HG03558 (cell line): ENCODE measurements at regions not wholly inside any gene's neighbourhood (a gene's known extent, or its start where the extent isn't known, plus 50 kb on each side); places are given as distances from the start of the nearest gene placed in this dataset.

Source experiments
- ATAC-seq: cut with Tn5 transposase; IDR thresholded peaks from one replicate; pipeline ENCODE4 v1.9.1; 2021; ENCODE audit warnings: moderate number of reproducible peaks; ENCODE audit not compliant: unreplicated experiment; ENCODE audit errors: extremely low read depth

DNA sequence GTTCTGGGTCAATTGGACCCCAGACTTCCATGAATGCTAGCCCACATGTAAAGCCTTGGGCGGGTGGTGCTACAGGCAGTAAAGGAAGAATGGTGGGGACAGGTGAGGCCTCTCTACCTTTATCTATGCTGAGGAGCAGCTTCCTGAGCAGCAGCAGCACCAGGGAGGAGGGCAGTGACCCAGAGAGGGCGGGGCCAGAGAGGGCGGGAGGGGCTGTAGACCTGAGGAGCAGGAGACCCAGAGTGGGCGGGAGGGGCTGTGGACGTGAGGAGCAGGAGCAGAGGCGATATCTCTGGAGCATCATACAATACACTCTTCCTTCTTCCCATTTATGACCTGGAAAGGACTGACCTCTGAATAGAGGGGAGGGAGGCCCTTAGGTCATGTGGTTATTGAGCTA lies 165.9 kb downstream of the MTRR start:
- no peak for ATAC-seq

DNA sequence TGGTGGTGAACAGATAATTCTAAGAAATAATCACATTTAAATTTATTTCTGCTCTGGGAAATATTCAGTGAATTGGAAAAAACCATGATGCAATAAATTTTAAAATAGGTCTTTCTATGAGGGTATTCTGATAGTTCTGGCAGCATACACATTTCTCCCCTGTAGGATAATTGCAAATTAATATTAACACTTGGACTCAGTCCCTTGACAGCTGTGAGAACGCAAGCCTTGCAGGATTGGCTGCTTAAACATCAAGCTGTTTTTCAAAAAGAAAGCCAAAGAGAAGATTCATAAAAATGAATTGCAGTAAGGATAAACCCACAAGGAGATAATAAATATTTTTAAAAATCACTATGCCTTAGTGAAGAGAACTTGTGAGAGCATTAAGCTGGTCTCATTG lies 180.0 kb downstream of the MTRR start:
- no peak for ATAC-seq

DNA sequence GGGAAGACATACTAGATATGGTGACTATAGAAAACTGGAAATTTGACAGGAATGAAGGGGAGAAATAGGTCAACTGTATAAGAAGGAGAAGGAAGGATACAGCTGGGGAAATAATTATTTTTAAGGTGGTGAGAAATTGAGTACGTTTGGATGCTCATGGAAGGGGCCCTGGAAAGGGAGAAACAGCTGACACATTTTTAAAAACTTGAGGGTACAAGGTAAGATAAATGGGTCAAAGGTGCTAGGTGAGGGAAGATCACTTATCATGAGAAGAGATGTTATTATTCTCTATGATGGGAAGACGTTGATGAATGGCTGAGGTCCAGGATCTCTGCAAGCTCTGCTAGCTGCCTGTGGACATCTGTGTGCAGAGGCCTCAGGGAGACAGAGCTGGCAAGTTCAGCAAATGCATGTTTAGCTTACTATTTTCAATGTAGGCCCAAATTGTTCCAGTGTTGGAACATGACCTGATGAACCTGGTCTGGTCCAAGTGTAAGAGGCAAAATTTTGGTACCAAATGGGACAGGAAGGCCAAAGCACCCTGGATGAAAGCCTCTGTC lies 181.7 kb downstream of the MTRR start:
- ATAC-seq, result no peak

DNA sequence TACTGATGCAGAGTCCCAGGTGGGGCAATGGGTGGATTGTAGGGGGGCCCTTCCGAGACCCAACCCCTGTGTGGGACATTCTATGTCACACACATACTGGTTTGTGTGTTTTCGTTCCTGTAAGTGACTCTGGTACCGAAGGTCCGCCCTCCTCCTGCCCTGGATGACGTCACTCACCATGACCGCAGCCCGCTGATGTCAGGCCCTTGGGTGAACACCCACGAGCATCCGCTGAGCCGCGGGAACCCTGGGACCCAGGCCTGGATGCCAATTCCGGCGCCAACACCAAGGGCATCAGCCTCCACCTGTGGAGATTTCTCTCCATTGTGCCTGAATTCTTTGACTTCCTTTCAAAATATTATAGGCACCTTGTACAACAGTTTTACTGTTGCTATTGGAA lies 184.3 kb downstream of the MTRR start:
- no peak for ATAC-seq

DNA sequence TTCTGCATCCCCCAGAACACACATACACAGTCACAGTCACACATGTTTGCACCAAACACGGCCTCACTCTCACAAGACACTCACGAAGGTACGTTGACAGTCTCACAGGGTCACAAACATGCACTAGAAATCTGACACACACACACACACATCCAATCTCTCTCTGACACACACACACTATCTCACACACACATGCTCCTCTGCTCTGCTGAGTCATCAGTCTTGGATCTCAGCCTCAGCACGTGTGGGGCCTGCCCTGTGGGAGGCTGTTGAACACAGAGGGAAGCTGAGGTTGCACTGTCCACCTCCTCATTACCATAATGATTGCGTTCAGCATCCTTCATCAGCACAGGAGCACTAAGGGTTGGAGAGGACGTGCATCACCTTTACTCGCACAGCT lies 188.8 kb downstream of the MTRR start:
- no peak for ATAC-seq

DNA sequence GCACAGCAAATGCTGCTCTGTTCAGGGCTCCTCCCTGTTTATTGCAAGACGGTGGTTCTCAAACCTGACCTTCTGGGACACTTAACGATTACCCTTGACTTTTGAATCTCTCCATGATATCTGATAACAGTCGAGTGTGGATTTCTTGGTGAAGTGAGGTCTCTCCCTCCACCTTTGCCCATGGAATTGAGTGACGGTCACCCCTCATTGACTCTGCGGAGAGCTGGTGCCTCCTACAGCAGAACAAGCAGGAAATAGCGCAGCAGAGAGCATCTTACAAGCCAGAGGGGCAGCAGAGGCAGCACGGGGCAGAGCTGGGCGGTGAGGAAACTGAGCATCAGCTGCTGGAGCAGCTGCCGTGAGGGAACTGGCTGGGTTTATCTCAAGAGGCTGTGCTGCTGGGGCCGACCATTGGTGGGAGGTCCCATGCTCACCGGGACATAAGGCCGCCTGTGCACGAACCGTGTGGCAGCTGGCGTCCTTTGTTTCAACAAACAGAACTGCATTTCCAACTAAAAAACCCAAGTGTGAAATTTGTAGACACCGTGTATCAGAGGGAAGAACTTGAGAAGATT lies 189.8 kb downstream of the MTRR start:
- ATAC-seq, result no peak

DNA sequence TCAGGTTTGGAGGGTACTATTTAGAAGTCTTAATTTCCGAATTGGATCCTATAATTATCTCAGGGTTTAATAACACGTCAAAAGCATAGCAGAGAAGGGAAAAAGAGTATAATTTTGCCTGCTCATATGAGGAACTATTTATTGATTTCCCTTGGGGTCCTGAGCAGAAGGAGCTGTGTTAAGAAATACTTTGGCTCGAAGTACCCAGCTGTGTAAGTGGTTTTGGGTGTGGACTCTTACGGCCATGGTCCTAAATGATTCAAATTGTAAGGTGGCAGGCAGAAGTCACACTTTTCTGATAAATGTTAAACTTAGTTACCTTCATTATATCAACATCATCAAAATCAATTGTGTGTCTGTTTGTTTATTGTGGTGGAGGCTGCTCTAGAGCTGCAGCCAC lies 190.4 kb downstream of the MTRR start:
- ATAC-seq, result no peak

DNA sequence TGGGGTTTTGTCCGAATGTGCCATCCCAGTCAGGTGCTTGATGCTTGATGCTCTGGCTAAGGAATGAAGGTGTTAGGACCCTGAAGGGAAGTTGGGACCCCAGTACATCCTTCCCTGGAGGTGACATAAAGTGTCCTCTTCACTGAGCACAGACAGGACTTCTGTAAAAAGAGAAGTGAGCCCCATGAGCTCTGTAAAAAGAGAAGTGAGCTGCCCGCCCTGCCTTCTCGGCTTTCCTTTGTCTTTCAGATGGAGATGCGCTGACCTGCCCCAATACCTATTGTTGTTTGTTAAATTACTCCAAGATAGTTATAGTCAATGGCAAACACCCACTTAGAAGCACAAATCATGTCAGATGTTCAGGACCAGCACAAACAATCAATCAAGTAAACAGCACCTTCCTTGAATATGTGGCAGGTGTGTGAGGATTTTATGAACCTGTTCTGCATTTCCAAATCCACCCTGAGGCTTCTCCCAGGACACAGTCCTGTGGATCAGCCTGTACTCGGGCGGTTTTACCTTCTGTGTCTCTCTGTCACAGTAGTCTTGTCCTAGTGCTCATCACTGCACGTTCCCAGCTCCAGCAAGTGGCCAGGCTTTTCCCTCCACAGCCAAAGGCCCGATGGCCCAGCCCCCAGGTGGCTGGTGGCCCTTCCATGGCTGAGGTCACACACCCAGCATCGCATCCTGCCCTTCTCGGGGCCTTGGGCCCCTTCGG lies 191.4 kb downstream of the MTRR start:
- no peak for ATAC-seq

DNA sequence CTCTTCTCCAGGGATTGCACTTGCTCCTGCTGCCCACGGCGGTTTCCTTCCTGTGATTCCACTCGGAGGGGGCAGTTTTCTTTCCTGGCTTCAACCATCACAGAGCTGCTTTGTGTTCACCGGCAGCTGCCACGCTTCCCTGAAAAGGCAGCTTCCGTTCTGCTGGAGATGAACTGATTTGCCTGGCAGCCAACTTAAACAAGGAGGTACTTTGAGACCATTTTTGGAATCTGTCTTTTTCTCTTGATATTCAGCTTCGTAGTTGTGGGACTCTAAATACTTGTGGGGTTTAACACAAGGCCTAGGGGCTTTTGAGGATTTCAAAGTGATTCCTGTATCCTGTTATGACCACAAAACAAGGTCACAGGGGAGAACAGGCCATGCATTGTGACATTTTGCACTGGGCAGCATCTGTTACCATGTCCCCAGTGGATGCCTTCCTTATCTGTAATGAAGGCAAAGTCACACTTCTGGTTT lies 192.0 kb downstream of the MTRR start:
- no peak for ATAC-seq

DNA sequence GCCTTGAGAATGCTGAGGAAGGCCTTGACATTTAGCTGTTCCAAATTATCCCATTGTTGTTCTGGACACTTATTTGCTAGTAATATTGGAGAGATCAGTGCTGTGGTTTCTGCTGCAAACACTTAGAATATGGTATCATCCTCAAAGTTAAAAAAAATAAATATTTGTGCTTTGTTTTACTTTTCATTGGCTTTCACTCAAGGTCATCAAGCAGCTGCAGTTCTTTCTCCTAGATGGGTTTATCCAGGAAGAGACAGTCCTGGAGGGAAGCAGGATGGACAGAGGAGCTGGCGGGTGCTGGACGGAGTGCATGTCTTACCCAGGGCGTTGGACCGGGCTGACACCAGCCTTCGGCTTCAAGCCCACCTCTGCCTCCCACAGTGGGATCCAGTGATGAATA lies 193.6 kb downstream of the MTRR start:
- ATAC-seq, result no peak

DNA sequence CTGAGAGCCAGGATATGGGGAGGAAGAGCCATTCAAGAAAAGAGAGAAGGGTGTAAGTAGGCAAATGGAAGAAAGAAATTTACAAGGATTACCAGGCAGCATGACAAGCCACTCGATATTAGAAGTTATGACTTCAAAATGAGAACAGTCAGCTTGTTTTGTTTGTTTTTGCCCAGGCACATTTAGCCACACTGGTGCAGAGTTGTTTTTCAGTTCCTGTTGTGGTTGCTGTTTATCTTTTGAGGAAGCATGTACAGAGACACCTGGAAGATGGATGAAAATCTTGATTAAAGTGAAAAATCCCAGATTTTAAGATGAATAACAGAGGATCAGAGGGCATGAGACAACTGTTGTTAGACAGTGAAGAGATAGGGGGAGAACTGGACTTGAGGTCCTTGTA lies 199.1 kb downstream of the MTRR start:
- ATAC-seq, result no peak

DNA sequence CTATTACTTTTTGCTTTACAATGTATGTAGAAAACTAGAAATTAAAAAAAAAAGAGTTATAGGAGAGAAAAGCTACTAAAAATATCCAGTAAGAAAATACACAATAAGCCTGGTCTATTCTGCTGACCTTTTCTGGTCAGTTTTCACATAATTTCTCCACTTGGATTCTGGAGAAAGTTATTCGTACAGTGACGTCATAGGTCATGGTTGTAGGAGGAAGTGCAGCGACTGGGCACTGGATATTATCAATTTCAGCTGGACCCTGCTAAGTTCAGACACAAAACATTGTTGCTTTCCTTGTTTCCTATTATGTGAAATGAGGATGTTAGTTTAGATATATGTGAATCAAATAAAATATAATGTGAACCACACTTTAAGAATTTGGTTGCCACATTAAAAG lies 201.2 kb downstream of the MTRR start:
- no peak for ATAC-seq

DNA sequence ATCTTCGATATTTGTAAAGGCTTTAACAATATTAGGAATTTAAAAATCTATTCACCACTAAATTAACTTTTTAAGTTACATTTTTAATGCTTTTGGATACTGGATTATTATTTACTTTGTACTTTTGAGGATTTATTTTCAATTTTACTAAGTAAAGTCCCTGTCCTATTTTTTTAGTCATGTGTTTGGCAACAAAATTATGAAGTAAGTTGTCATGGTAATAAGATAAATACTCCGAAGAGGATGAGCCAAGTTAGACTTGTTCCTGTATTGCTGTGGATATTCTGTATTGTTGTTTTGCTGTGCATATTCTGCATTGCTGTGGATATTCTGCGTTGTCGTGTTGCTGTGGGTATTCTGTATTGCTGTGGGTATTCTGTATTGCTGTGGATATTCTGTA lies 210.1 kb downstream of the MTRR start:
- no peak for ATAC-seq

DNA sequence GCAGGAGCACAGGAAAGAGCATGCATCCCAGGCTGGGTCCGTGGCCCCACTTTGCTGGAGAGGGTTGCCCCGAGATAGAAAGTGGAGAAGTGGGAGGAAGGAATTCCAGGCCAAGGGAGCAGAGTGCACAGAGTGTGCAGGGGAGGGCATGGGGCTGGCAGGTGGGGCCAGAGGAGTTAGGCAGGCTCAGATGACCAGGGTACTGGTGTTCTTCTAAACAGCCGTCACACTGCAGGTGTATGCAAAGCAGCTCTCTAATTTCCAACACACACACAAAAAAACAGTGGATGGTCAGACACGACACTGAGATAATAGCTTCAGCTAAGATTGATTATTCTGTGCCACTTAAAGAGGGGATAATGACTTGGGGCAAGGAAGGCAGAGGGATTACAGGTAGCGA lies 212.2 kb downstream of the MTRR start:
- no peak for ATAC-seq

DNA sequence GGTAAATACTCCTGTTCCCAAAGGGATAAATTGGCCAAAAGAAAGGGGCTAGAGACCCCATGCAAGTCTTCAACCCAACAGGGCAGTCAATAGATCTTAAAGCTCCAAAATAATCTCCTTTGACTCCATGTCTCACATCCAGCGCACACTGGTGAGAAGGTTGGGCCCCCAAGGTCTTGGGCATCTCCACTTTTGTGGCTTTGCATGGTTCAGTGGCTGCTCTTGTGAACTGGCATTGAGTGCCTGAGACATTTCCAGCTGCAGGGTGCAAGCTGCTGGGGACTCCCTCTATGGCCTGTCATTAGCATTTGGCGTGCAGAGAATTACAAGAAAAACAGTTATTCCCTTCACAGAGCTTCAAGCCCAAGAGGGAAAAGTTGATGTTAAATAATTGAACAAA lies 224.7 kb downstream of the MTRR start:
- ATAC-seq, result no peak

DNA sequence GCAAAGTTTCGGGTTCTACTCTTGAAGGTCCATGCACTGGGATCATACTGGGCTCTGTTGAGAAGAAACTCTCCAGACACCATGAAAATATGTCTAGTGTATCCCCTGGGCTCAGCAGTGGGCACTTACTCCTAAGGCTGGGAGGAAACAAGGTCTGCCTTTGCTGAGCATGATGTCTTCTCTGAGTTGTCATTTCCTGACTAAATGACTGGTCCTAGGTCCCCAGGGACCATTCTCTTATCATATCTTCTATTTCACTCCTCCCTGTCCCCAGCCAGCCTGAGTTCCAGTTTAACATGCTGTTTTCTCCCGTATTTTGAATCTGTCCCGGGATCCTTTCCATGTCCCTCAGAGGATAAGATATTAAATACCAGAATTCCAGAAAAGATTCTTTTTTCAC lies 225.4 kb downstream of the MTRR start:
- no peak for ATAC-seq

DNA sequence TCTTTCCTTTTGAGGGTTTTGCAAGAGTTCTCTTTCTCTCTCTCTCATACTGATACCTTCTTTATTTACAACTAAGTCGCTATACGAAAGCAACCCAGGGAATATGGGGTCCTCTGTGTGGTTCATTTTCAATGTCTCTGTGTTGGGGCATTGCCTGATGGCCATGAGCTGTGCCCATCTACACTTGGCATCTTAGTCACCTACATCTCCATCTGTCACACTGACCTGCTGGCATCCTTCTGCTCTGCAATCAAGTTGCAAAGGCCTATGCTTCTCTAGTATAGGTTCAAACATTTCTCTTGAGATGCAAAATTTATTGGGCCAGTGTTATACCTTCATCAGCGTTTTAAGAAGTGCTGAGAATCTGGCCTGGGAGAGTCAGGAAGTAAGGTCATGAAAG lies 228.2 kb downstream of the MTRR start:
- ATAC-seq, result no peak

DNA sequence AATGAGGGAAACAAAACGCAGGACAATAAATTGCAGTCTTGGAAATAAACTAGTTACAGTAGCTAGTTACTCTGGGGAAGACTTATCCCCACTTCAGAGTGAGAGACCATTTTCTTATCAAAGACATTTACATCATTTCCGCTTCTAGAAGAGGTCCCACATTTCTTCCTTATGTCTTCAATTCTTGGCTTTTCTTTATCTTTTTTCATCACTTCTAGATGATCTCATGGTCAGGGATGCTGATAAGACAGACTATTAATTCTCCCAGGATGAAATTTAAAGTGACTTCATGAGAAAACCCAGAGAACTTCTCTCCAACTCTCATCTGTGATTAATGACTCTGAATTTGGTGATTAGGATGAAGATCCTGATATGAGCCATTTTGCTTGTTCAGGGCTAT lies 229.1 kb downstream of the MTRR start:
- ATAC-seq, result no peak

DNA sequence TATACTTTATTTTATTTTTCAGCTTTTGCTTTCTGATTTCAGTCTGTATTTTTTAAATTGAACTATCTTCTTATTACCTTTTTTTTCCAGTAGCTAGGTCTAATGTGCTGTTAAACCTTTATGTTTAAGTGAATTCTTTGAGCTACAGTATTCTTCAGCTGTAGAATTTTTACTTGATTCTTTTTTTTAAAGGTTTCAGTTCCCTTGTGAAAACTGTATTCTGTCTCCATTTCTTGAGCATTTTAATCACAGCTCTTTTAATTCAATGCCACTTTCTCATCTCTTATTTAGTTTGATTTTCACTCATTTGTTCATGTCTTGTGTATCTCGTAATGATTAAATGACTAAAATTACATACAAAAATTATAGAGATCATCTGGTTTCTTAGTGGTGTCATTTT lies 233.8 kb downstream of the MTRR start:
- no peak for ATAC-seq

DNA sequence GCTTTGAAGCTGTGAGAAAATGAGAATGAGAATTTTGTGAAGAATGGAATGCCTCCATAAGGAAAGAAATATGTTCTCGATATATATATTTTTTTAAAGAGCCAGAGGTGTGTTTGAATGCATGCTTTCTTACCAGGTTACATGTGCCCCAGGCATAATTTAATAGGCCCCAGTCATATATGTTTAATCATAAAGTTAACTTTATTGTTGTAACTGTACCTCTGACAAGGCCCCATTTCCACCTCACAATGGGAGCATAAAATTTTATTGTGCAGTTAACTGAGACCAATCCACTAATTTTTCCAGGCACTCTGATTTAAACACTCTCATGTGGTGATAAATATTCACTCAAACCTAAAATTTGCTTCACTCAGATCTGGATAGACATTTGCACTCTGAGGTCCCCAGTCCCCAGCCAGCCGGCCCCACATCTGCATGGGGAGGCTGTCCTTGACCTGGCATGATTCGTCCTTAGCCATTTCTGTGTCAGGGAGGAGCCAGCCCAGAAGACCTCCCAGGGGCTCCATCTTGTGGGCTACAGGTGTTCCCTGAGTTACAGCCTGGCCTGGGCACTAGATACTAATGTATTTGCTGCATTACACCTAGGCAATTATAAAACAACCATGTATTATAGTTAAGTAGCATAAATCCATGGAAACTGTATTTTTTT lies 245.8 kb downstream of the MTRR start:
- ATAC-seq, result no peak

DNA sequence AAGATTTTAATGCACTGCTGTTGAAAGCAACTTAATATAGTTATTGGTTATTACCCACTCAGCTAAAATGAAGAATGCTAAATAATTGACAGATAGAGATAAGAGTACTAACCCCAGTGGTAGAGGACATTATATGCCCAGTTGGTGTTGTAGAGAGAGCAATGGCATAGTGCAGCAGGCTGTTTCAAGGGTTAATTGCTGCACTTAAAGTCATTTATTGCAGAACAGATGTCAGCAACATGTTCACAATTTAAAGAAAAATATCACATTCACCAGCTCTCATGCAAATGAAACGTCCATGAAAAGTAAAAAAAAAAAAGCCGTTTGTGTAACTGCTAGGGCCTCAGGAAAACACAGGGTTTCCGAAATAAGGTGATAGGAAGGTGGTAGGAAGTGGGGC lies 254.6 kb downstream of the MTRR start:
- no peak for ATAC-seq

DNA sequence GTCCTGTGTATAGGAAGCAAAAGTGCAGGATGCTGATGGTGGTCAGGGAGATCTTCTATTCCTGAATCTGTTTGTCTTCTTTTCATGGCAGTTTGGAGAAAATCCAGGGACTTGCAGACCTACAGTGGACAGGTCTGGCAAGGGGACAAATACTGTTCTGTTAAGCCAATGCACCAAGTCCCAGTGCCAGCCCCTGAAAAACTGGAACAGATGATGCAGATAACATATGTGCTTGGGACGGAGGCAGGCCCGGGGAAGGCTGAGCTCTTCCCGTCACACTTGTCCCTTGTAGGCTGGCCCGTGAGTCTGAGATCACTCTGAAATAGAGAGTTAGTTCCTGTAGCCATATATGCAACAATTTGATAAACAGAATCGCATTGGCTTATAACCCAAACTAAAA lies 265.7 kb downstream of the MTRR start:
- no peak for ATAC-seq
